ENCODE measurements at regions not wholly inside any gene's neighbourhood (a gene's known extent, or its start where the extent isn't known, plus 50 kb on each side); places are given as distances from the start of the nearest gene placed in this dataset.

DNA sequence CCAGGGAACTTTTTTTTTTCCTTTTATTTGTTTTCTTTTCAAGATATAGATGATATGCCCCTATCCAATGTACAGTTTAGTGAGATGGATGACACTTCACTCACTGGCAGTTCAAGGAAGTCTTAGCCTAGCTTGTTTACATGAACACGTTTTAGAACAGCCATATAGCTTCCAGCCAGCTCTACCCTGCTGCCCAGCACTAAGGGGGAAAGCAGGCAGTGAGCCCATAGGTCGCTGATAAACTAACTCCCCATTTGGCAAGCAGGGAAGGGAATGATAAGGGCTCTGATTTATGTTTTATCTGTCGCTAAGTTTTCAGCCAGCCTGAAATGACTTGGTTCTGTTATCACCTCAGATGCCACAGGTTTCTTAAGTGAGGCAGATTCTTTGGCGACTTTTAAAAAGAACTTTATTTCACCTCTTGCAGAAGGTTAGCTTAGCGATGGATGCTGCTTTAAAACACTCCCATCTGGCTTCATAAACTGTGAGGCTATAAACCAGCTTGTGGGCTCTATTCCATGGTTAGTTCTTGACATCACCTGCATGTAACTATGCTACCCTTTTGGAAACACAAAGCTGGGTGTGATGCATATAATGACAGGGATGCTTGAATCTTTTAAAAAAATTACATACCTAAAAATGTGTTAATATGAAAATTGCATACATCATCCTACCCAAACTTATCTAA is 348.4 kb downstream of the FBXO8 start:
- no peak for TF ChIP-seq POLR2A (IDR thresholded peaks at IDR 0.05)
- TF ChIP-seq, protein P1, sequence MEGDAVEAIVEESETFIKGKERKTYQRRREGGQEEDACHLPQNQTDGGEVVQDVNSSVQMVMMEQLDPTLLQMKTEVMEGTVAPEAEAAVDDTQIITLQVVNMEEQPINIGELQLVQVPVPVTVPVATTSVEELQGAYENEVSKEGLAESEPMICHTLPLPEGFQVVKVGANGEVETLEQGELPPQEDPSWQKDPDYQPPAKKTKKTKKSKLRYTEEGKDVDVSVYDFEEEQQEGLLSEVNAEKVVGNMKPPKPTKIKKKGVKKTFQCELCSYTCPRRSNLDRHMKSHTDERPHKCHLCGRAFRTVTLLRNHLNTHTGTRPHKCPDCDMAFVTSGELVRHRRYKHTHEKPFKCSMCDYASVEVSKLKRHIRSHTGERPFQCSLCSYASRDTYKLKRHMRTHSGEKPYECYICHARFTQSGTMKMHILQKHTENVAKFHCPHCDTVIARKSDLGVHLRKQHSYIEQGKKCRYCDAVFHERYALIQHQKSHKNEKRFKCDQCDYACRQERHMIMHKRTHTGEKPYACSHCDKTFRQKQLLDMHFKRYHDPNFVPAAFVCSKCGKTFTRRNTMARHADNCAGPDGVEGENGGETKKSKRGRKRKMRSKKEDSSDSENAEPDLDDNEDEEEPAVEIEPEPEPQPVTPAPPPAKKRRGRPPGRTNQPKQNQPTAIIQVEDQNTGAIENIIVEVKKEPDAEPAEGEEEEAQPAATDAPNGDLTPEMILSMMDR (IDR thresholded peaks at IDR 0.05): no peak
